ENCODE measurements at regions not wholly inside any gene's neighbourhood (a gene's known extent, or its start where the extent isn't known, plus 50 kb on each side); places are given as distances from the start of the nearest gene placed in this dataset.

GRCh38 chr22:48882636-48883200, 945.0 kb downstream of the BRD1 start:
- no peak for DNase-seq (ENCODE audit: low spot score)

- DNase-seq (ENCODE audit: low spot score): no peak
These were observed 946.2 kb downstream of the BRD1 start for GRCh38 chr22:48881326-48881980.

DNA sequence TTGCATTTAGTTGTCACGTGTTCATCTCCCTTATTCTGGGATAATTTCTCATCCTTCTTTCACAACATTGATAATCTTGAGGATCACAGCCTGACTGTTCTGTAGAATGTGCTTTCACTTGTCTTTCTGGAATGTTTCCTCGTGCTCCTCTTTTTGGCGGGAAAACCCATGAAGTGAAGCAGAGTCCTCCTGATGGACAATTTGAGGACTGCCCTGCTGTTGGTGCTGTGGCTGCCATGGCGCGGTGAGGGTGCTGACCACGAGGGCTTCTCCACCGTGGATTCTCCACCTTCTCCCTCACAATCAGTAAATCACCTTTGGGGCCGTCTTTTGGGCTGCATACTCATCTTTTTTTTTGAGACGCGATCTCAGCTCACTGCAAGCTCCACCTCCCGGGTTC, 946.9 kb downstream of the BRD1 start:
- DNase-seq (ENCODE audit: low spot score): no peak

DNA sequence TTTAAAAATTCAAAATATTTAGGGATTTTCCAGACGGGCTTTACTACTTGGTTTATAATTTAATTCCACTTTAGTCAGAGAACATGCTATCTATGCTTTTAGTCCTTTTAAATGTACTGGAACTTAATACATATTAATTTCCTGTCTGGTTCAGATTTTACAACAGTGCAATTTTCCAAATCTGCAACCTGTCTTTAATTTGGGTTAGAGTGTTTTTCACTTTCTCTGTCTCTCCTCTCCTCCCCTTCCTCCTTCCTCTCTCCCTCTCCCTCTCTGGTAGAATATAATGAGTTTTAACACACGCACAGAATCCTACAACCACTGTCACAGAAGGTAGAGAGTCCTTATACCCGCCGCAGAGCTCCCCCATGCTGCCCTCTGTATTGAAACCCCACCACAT, 950.7 kb downstream of the BRD1 start:
- no peak for DNase-seq (ENCODE audit: low spot score)

GRCh38 chr22:48874956-48875355, 952.7 kb downstream of the BRD1 start:
- no peak for DNase-seq (ENCODE audit: low spot score)

GRCh38 chr22:48873191-48873520, 954.5 kb downstream of the BRD1 start:
- DNase-seq (ENCODE audit: low spot score): no peak

DNA sequence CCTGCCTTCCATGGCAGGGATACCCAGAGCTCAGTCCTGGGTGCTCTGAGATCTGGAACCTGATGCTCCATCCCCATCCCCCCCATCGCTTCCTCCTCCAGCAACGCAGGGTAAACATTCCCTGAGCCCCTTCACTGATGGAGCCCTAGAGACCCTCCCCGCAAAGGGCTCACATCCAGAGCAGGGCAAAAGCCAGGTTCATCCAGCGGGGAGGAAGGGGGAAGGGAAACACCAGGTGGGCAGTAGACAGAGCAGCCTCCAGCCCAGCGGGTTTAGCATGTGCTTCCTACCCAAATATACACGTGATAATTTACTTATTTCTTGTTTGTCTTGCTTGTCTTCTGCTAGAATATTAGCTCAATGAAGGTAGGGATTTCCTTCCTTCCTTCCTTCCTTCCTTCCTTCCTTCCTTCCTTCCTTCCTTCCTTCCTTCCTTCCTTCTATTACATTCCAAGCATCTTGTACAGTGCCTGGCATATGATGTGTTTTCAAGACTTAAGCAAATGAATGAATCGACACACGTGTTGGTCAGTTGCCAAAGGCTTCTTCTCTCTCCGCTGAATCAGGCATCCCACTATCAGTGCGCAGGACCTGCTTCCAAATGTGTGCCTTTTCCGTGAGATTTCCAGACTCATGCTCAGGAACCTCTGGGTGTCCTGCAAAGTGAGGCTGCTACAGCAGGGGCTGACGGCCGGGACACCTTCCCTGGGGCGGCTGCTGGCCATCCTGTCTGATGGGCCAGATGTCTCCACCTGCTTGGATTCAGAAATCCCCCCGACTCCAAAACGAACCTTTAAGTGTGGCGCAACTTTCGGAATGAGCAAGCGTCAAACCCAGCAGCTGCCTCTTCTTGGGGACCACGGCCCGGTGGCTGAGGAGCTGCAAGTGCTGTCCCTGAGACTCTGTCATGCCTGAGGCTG, 955.1 kb downstream of the BRD1 start:
- DNase-seq (ENCODE audit: low spot score): no peak

GRCh38 chr22:48871176-48871840, 956.4 kb downstream of the BRD1 start:
- DNase-seq (ENCODE audit: low spot score): no peak

DNA sequence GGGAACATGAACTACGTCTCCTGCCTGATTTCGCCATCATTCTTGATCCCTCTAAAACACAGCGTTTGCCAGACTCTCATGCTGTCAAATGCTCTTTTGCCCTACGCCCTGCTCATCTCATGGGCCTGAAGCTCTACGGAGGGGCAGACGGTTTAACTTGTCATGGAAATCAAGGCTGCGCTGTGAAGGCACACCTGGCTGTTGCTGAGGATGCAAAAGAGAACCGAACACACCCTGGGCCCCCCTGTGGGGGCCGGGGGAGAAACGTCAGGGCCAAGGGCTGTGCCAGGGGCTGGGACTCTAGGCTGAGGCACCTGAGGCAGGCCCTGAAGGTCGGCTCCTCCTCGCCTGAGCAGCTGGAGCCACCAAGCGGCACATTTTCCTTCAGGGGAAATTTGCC, 957.2 kb downstream of the BRD1 start:
- DNase-seq (ENCODE audit: low spot score): no peak

- no peak for DNase-seq (ENCODE audit: low spot score)
These were observed 957.9 kb downstream of the BRD1 start for GRCh38 chr22:48869788-48870187.

GRCh38 chr22:48869161-48869560, 958.5 kb downstream of the BRD1 start:
- DNase-seq (ENCODE audit: low spot score): no peak

GRCh38 chr22:48868554-48868953, 959.1 kb downstream of the BRD1 start:
- DNase-seq (ENCODE audit: low spot score): no peak

DNA sequence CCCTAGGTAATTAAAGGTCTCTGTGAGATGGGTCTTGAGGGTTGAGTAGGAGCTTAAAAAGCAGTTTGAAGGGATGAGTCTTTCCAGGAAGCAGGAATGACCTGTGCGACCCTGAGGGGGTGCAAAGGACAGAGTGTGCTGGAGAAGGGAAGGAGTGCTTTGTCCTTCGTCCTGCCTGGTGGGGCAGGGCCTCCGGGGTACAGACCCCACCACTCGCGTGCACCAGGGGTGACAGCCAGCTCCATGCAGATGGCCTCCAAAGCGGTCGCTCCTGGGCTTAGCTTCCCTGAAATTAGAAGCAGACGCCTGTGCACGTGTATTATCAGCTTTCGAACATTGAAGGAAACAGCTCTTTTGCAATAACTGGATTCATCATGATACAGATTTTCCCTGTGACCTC, 959.8 kb downstream of the BRD1 start:
- no peak for DNase-seq (ENCODE audit: low spot score)

DNA sequence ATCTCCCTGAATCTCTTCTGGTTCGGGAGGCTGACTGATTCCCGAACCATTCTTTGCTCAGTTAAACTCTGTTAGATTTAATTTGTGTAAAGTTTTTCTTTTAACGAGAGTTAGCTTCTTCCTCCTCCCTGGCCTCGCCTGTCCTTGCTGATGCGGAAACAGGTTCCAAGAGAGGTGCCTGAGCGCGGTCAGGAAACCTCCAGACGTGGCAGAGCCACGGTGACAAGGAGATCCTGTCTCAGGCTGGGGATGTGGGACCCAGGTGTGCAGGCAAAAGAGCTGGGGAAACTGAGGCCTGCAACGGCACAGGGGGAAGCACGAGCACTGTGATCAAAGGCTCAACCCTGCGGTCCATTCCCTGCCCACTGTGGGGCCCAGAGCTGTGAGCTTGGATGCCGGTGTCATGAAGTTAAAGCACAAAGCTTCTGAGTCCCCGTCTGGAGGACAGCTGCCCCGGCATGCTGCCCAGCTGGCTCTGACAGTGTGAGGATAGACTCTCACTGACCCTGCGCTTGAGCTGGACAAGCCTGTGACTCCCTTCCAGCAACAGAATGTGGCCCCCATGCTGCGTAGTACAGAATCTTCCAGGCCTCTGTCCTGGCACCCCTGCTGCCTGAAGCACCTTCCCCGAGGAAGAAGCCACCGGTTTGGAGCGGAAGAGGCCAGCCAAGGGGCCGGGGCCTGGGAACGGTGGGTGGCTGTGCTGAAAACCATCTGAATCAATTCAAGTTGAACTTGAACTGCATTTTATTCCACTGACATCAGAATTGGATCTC, 960.6 kb downstream of the BRD1 start:
- DNase-seq (ENCODE audit: low spot score): no peak

DNA sequence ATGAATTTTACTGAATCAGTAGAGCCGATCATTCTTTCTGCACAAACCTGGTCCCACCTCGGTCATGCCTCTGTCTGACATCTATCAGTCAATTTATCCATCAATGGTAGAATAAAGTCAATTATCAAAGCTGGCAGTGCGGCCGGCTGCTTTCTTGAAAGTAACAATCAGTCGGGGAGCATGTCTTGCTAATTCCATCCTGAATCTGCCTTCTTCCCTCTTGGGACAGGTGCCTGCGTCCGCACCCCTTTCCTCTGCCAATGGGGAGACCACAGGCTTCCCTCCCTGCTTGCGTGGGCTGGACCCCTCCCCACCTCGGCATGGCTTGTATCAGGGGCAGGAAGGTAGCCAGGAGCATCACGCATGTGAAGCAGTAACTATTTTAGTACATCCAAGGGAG, 962.9 kb downstream of the BRD1 start:
- no peak for DNase-seq (ENCODE audit: low spot score)

GRCh38 chr22:48863965-48864528, 963.6 kb downstream of the BRD1 start:
- no peak for DNase-seq (ENCODE audit: low spot score)

DNA sequence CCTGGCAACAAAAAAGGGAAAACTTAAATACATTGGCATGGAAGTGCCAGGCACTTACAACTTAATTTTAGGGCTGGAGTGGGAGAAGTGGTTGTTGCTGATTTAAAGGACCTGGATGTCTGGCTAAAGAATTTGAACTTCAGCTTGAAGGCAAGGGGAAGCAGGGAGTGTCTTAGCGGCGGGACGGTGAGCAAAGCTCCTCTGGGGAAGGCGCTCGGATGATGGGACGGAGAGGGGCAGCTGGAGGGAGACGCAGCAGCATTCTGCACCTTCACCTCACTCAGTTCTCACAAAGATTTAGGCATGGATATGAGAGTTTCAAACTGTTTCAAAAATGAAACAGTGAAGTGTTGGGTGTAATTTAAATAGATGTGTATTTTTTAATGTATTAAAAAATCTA, 967.1 kb downstream of the BRD1 start:
- no peak for DNase-seq (ENCODE audit: low spot score)

GRCh38 chr22:48858856-48859255, 968.8 kb downstream of the BRD1 start:
- no peak for DNase-seq (ENCODE audit: low spot score)

DNA sequence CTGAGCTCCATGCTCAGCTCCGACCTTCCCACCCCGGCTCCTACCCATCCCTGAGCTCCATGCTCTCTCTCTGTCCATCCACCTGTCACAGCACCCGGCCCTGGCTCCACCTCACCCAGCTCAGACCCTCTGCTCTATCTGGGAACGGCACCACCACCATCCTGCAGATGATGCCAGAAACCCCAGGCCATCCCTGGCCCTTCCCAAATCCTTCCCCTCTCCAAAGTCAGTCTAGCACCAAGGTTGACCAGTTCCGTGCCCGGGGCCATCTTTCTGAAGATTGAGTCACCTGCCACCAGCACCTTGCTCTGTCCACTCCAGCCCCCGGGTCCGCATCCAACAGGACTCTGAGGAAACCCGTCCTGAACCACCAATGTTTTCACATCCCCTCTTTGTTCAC, 969.6 kb downstream of the BRD1 start:
- DNase-seq (ENCODE audit: low spot score): no peak

DNA sequence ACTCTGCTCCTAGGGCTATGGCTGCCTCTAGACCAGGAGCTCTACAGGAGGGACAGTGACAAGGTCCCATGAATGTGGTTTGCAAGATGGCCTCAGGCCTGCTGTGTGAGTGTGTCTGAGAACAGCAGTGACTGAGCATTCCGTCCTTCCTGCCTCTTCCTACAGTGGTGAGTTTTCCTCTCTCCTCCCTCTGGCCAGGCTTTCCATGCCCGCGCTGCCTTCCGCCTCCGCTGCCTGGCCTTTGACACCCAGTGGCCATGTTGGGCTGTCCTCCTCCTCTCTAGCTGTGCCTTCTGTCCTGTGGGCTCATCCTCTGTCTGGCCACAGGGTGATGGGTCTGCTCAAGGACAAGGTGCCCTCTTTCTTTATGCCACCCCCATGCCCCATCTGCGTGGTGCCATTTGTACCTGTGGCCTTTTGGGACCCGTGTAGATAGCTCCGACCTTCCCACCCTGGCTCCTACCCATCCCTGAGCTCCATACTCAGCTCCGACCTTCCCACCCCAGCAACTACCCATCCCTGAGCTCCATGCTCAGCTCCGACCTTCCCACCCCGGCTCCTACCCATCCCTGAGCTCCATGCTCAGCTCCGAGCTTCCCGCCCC, 970.4 kb downstream of the BRD1 start:
- DNase-seq (ENCODE audit: low spot score): no peak

DNA sequence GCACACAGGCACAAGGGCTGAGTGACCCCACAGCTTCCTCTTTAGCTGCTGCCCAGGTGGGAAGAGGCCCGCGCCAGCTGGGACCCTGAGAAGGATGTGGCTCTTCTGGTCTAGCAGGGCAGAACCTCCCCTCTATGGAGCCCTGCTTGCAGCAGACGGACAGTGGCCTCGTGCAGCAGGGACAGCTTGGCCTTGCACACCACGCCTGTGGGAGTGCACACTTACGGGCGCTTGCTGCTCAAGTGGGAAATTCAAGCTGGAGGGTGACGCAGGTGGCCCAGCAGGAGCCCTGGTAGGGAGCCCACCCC, 971.4 kb downstream of the BRD1 start:
- no peak for DNase-seq (ENCODE audit: low spot score)
